GM18951 (cell line): ENCODE measurements at regions not wholly inside any gene's neighbourhood (a gene's known extent, or its start where the extent isn't known, plus 50 kb on each side); places are given as distances from the start of the nearest gene placed in this dataset.

Experiments
- POLR2A ChIP-seq: IDR thresholded peaks from 4 replicates; pipeline ENCODE4 v1.6.1; 2011; ENCODE audit warnings: mild to moderate bottlenecking; ENCODE audit not compliant: insufficient read length, insufficient read depth; ENCODE audit errors: extremely low read depth
- in situ Hi-C: fragments of 300-500 bp; cut with MboI; formaldehyde crosslinking; loops from one replicate; pipeline ENCODE4 v1.12.0; 2022; ENCODE audit warnings: low sequenced_read_pairs, mixed read lengths, inconsistent platforms; ENCODE audit not compliant: unreplicated experiment

DNA sequence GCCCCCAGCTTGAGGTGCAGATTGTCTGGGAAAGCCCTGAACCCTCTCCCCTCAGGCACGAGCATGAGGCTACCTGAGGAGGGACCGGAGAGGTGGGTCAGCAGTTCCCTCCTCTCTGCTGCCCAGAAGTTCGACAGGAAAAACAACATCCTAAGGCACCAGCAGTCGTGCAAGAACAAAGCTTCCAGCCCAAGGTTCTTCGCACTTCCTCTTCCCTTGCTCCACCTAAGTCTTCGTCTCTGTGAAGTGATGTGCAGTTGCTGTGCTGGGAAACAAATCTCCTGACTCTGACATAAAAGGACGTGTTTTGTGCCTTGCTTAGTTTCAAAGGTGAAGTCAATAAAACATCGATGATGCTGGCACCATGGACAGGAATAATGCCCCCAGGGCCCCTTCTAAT, 173.3 kb downstream of the USP12 start:
- no peak for TF ChIP-seq POLR2A
- in situ Hi-C loops: no loop called here

DNA sequence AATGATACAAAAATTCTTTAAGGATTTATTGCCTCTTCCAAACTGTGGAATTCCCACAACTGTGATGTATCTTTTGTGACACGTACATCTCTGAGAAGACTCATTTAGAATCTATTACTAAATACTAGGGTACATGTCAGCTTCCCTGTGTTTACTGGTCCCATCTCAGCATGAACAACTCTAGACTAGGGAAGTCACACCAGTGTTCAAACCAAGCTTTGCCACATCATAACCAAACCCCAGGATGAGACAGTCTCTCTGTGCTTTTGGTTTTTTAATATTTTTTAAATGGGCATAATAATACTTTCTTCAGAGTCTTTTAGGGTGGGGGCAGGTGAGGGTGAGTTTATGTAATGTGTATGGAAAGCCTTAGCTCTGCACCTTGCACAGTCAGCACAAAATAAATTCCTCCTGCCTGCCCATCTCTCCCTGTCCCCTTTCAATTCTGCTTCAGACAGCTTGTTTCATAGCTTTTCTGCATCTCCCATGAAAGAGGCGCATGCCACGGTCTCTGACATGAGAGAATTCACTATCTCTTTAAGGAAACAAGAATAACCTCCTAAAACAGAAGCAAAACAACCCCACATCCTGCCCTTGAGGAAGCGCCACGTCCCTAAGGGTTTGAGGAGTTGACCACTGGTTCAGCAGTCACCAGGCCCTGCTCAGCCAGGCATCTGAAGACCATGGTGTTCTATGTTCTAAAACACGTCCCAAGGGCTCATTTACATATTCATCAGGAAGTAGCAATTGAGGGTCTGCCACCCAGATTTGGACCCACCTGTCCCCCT, 174.5 kb downstream of the USP12 start:
- in situ Hi-C loops: no loop called here
- TF ChIP-seq POLR2A: no peak

DNA sequence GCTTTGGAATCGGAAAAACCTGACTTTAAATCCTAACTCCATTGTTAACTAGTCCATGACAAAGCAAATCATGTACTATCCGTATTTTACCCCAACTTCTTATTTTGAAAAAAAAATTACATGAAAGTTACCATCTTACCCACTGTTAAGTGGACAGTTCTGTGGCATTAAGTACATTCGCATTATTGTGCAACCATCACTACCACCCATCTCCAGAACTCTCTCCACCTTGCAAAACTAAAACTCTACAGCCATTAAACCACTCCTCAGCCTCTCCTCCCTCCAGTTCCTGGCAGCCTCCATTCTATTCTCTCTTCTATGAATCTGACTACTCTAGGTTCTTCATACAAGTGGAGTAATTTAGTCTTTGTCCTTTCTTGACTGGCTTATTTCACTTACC, 176.5 kb downstream of the USP12 start:
- in situ Hi-C loops: no loop called here
- no peak for TF ChIP-seq POLR2A

DNA sequence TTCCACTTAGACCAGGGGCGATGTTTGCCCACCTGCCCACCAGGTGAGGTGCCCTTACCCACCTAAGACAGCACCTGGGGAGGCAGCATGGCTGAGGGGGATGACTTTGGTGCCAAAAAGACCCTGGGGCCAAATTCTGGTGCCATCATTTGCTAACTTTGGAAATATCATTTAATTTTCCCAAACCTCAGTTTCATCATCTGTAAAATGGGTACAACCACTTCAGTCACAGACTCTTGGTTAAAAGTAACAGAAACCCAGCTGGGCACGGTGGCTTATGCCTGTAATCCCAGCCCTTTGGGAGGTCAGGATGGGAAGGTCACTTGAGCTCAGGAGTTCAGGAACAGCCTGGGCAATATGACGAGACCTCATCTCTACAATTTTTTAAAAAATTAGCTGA, 177.8 kb downstream of the USP12 start:
- no peak for TF ChIP-seq POLR2A
- in situ Hi-C loops: no loop called here

DNA sequence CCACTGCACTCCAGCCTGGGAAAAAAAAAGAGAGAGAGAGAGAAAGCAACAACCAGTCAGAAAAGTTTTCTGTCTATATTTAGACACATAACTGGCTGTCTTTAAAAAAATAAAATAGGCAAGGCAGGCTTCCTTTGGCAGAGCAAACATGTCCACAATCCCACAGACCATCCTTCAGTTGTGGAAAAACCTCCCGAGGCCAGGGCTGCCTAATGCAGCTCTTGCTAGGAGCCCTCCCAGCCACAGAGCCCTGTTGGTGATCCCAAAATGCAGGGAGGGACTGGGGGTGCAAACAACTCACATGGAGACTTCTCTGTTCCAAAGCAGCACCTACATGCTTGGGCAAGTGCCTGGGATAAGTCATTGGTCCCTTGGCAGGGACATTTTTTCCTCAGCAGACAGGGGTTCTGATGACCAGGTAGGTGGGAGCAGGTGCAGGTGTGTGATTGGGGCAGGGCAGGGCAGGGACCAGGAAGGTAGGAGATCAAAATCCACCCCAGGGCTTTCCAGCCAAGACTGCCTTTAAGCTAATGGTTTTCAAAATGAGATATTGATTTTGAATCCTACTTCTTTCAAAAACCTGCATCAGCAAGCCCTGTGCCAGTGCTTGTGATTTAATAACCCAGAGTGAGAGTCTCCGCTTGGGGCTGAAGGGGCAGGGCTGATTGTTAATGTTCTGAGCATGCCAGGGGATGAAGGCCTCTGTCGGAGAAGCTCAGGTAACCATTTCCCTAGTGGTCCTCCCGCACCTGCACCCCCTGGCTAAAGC, 178.5 kb downstream of the USP12 start:
- in situ Hi-C loops: no loop called here
- TF ChIP-seq POLR2A: no peak

DNA sequence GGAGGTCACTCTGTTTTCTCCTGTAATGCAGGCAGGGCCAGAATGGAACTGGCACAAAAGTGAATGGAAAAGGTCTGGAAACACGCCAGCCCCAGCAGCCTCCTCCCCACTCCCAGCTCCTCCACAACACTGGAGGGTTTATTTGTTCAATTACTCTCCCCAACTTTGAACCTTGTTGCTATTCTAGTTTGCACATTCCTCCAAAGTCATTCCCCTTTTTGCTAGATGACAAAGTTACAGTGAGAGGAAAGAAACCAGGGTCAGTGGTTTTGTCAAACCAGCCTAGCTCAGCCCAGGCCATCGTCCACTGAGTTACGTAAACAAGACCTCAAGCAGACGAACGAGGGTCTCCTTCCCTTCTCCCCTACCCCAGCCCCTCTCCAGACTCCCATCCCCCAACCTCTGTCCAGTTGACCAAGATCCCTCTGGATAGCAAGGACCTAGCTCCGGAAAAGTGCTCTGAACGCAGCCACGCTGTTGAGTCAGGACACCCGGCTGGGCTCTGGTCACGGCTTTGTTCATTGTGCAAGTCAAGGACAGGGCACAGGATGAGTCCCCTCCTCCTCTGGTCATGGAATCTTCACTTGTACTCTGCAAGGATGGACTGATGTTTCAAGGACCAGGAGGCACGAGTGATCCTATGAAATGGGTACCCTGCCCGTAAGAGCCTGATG, 180.0 kb downstream of the USP12 start:
- in situ Hi-C loops: no loop called here
- TF ChIP-seq POLR2A: no peak

DNA sequence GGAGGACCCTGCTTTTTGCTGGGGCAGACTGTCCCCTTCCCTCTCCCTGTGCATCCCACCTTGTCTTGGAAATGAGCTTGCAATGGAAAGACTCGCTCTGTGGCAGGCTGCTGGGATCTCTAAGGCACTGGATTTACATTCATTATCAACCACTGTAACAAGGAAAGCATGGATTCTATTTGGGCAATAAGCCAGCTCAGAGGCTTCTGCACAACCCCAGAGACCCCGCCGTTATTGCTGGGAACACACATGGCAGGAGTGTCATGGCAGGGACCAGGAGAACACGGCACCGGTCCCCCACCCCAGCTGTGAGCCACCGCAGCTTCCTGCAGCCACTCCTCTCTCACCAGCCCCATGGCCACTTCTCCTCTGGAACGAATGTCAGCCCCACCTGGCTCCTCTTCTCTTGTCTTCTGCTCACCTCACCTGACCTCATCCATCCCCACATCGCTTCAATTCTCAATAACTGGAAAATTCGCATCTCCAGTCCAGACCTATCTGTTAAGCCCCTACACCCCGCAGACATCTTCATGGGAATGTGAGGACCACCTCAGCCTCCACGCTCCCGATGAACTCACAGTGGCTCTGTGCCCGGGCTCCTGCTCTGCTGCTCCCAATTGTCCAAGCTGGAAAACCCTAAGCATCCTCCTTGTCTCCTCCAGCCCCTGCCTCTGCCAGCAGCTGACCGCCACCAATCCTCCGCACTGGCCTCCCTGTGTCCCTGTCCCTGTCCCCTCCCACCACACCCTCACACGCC, 181.5 kb downstream of the USP12 start:
- in situ Hi-C loops: loop anchor here (10.0 kb wide), 1 partner anchor 285 kb away; the partner anchor contains the start of gene RASL11A
- TF ChIP-seq POLR2A: no peak

DNA sequence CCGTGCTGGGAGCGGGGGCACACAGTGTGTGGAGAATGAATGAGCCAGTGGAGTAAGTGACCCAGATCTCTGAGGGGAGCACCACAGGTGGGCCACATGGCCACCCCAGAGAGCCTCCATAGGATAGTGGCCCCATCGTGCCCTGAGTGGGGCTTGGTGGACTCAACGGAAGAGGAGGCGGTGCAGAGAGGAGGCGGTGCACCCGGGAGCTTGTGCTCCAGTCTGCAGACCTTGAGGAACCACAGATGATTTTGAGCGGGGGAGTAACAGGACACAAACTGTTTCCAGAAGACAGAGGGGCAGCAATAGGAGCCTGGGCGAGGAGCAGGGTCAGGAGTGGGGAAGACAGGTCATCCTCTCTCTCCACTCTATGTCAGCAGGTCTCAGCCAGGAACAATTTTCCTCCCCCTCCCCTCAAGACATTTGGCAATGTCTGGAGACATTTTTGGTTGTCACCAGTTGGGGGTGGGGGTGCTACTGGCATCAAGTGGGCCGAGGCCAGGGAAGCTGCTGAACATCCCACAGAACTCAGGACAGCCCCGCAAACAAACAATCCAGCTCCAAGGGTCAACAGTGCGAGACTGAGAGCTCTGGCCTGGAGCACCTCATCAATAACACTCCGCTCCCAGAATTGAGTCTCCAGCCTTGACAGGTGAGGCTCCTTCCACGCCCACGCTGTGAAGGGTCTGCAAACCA, 182.2 kb downstream of the USP12 start:
- in situ Hi-C loops: loop anchor here (10.0 kb wide), 1 partner anchor 285 kb away; the partner anchor contains the start of gene RASL11A
- TF ChIP-seq POLR2A: no peak

DNA sequence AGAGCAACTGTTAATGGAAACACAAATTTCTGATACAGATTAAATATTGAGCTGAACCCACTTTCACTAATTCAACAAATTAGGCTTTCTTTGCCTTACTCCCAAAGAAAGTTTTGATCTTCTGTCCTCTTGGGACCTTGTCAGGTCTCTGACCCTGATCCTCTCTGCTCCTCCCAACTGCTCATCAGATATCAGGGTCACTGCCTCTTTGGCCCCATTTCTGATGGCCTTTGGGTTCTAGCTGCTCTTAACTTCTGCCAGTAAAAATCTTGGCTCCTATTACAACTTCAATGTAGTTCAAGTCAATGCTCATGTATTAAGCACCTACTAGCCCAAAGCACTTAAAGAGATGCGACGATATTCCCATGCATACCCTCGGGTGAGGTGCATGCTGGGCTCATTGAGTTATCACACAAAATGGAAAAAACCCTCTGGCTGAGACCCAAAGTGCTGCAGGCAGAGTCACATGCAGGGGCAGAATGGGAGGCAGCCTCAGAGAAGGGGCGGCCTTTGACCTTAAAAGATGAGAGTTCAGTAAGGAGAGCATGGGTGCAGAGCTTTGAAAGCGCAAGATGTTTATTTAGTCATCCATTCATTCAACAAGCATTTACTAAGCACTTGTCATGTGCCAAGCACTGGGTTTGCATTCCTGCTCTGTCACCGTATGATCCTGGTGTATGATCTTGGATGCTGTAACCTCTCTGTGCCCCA, 183.4 kb downstream of the USP12 start:
- TF ChIP-seq POLR2A: no peak
- in situ Hi-C loops: loop anchor here (10.0 kb wide), 1 partner anchor 287 kb away; the partner anchor contains the start of gene RASL11A

DNA sequence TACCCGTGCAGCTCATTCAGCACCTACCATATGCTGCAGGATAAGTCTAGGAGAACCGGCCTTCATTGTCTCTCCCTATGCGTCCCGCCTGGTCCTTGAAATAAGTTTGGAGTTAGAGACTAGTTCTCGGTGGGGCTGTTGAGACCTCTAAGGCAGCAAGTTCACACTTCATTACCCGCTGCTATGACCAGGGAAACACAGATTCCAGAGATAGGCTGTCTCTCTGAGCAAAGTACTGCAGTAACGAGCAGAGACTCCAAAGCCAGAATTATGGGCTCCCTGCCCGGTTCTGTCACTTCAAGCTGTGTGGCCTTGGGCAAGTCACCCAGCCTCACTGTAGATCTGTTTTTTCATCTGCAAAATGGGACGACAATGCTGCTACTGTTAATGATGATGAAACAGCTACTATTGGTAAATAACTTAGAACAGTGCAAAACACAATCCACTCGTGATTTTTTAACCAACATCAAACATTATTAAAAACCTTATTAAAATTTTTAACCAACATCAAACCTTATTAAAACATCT, 184.1 kb downstream of the USP12 start:
- in situ Hi-C loops: loop anchor here (10.0 kb wide), 1 partner anchor 287 kb away; the partner anchor contains the start of gene RASL11A
- no peak for TF ChIP-seq POLR2A

DNA sequence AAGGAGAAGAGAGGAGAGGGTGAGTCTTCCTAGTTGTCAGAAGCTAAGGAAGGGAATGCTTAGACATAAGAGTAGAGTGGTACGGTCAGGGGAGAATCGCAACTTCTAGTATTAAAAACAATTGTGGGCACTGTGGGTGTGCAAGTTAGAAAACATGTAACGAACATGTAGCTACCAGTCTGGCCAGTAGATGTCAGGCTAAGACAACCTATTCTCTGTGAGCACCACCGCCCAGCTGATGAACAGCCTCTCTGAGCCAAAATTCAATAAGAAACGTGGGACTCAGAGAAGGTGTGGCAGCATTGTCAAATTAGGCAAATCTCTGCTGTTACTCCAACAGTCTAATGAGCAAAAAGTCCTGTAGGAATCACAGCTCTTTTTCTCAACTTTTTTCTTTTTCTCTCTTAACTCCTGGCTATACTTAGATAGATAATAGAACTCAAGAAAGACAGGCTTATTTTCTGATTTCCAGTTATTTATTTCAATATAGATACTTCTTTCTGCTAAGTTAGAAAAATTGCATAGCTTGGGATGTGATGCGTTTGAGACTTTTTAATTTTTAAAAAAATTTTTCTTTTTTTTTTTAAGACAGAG, 186.2 kb downstream of the USP12 start:
- in situ Hi-C loops: loop anchor here (10.0 kb wide), 1 partner anchor 289 kb away; the partner anchor contains the start of gene RASL11A
- no peak for TF ChIP-seq POLR2A

DNA sequence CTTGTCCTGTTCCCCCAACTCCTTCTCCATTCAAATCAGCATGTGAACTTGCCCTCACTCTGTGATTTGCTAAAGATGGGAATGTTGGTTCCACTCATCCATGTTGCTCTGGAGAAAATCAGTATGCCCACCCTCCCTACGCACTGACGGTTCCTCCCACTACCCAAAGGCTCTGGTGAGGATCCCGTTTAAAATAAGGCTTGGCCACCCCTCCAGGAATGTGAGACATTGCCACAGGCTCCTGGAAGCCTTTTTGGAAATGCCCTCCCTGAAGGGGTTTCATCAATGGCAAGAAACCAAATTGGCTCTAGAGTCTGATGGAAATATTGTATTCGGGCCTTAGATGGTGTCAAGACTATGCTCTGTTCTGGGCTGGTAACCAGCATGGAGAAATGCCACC, 187.3 kb downstream of the USP12 start:
- in situ Hi-C loops: loop anchor here (5.0 to 10.0 kb wide), 2 partner anchors 290 to 378 kb away; partner anchors contain the start of gene RASL11A
- no peak for TF ChIP-seq POLR2A
